H9 (cell line): ENCODE measurements at regions not wholly inside any gene's neighbourhood (a gene's known extent, or its start where the extent isn't known, plus 50 kb on each side); places are given as distances from the start of the nearest gene placed in this dataset.

Experiments used
- DNase-seq: peaks from one replicate; pipeline ENCODE4 v3.0.0-alpha.2; 2017
- H2AFZ ChIP-seq: one replicate; pipeline ENCODE4 v1.6.1; 2013; ENCODE audit warnings: mild to moderate bottlenecking, low read length, control low read depth, moderate library complexity
- H2AK5ac ChIP-seq: 2 replicates; pipeline ENCODE4 v1.6.1; 2013; ENCODE audit warnings: low read length, control low read depth, mixed read lengths; ENCODE audit not compliant: insufficient read length
- H2BK120ac ChIP-seq: one replicate; pipeline ENCODE4 v1.6.1; 2013; ENCODE audit warnings: low read depth, mild to moderate bottlenecking, low read length, control low read depth, inconsistent platforms; ENCODE audit not compliant: poor library complexity, severe bottlenecking
- H2BK12ac ChIP-seq: 2 replicates; pipeline ENCODE4 v1.6.1; 2013; ENCODE audit warnings: low read length, control low read depth, mixed read lengths, low read depth; ENCODE audit not compliant: insufficient read length
- H2BK15ac ChIP-seq: 2 replicates; pipeline ENCODE4 v1.6.1; 2013; ENCODE audit warnings: low read depth, low read length, control low read depth
- H2BK20ac ChIP-seq: one replicate; pipeline ENCODE4 v1.6.1; 2013; ENCODE audit warnings: low read depth, mild to moderate bottlenecking, low read length, control low read depth, inconsistent platforms; ENCODE audit not compliant: poor library complexity, severe bottlenecking
- H2BK5ac ChIP-seq: 2 replicates; pipeline ENCODE4 v1.6.1; 2013; ENCODE audit warnings: low read length, control low read depth, mixed read lengths; ENCODE audit not compliant: insufficient read length
- H3K14ac ChIP-seq: 2 replicates; pipeline ENCODE4 v1.6.1; 2013; ENCODE audit warnings: low read length, control low read depth; ENCODE audit not compliant: insufficient read depth
- H3K18ac ChIP-seq: 2 replicates; pipeline ENCODE4 v1.6.1; 2013; ENCODE audit warnings: low read depth, mild to moderate bottlenecking, mixed read lengths, low read length, control low read depth; ENCODE audit not compliant: insufficient read length
- H3K23ac ChIP-seq: 2 replicates; pipeline ENCODE4 v1.6.1; 2013; ENCODE audit warnings: low read length, control low read depth, mixed read lengths, low read depth; ENCODE audit not compliant: insufficient read length
- H3K23me2 ChIP-seq: 2 replicates; pipeline ENCODE4 v1.6.1; 2013; ENCODE audit warnings: low read depth, mild to moderate bottlenecking, mixed read lengths, low read length, control low read depth; ENCODE audit not compliant: insufficient read length, poor library complexity, severe bottlenecking
- H3K27ac ChIP-seq: 2 replicates; pipeline ENCODE4 v1.5.1; 2013; ENCODE audit warnings: low read length, control low read depth, mixed read lengths, low read depth; ENCODE audit not compliant: insufficient read length
- H3K27me3 ChIP-seq: 2 replicates; pipeline ENCODE4 v1.6.1; 2013; ENCODE audit warnings: low read length, control low read depth, inconsistent platforms; ENCODE audit not compliant: insufficient read depth
- H3K4ac ChIP-seq: 2 replicates; pipeline ENCODE4 v1.6.1; 2013; ENCODE audit warnings: low read depth, mild to moderate bottlenecking, control low read depth, inconsistent platforms, low read length, moderate library complexity
- H3K4me1 ChIP-seq: 2 replicates; pipeline ENCODE4 v1.6.1; 2013; ENCODE audit warnings: low read length, control low read depth, inconsistent platforms; ENCODE audit not compliant: insufficient read depth
- H3K4me2 ChIP-seq: 2 replicates; pipeline ENCODE4 v1.6.1; 2013; ENCODE audit warnings: low read length, control low read depth, mixed read lengths; ENCODE audit not compliant: insufficient read length, insufficient read depth
- H3K56ac ChIP-seq: 2 replicates; pipeline ENCODE4 v1.6.1; 2013; ENCODE audit warnings: low read depth, mild to moderate bottlenecking, mixed read lengths, low read length, control low read depth; ENCODE audit not compliant: insufficient read length
- H3K79me1 ChIP-seq: 2 replicates; pipeline ENCODE4 v1.6.1; 2013; ENCODE audit warnings: low read depth, mild to moderate bottlenecking, moderate library complexity, low read length, control low read depth, inconsistent platforms; ENCODE audit not compliant: insufficient read depth, poor library complexity, severe bottlenecking
- H3K79me2 ChIP-seq: 2 replicates; pipeline ENCODE4 v1.6.1; 2013; ENCODE audit warnings: low read length, control low read depth, inconsistent platforms; ENCODE audit not compliant: insufficient read depth
- H3K9ac ChIP-seq: 2 replicates; pipeline ENCODE4 v1.6.1; 2013; ENCODE audit warnings: low read length, control low read depth, mixed read lengths; ENCODE audit not compliant: insufficient read length; ENCODE audit errors: extremely low read depth
- H3K9me3 ChIP-seq: one replicate; pipeline ENCODE4 v1.6.1; 2013; ENCODE audit warnings: low read depth, low read length, inconsistent platforms; ENCODE audit not compliant: control insufficient read depth
- H3T11ph ChIP-seq: one replicate; pipeline ENCODE4 v1.6.1; 2013; ENCODE audit warnings: mild to moderate bottlenecking, low read length, control low read depth, inconsistent platforms
- H4K20me1 ChIP-seq: one replicate; pipeline ENCODE4 v1.6.1; 2013; ENCODE audit not compliant: control insufficient read depth, insufficient read length, insufficient read depth
- H4K5ac ChIP-seq: 2 replicates; pipeline ENCODE4 v1.6.1; 2013; ENCODE audit warnings: low read depth, mild to moderate bottlenecking, mixed read lengths, low read length, control low read depth; ENCODE audit not compliant: insufficient read length
- H4K8ac ChIP-seq: replicated peaks from 2 replicates; pipeline ENCODE4 v1.6.1; 2013; ENCODE audit warnings: low read length, control low read depth, mixed read lengths, low read depth; ENCODE audit not compliant: insufficient read length
- H4K91ac ChIP-seq: 2 replicates; pipeline ENCODE4 v1.6.1; 2013; ENCODE audit warnings: low read depth, mild to moderate bottlenecking, moderate library complexity, mixed read lengths, low read length, control low read depth; ENCODE audit not compliant: insufficient read length
- H3K27ac Mint-ChIP-seq, 3 experiments: 2 replicates in 2 of 3; 3 replicates in 1 of 3; pipeline ENCODE4 v1.8.0; 2020 to 2021; ENCODE audit warnings: mixed read lengths in 3 of 3, mild to moderate bottlenecking in 1 of 3, moderate library complexity in 1 of 3
- H3K27me3 Mint-ChIP-seq: 2 replicates; pipeline ENCODE4 v1.8.0; 2021; ENCODE audit warnings: low read depth, mild to moderate bottlenecking, moderate library complexity, mixed read lengths
- H3K36me3 Mint-ChIP-seq, 3 experiments: 2 replicates in 2 of 3; 3 replicates in 1 of 3; pipeline ENCODE4 v1.8.0; 2020 to 2021; ENCODE audit warnings: low read depth in 3 of 3, mixed read lengths in 3 of 3; ENCODE audit not compliant: insufficient read depth in 1 of 3
- H3K4me1 Mint-ChIP-seq, 2 experiments: 2 replicates each; pipeline ENCODE4 v1.8.0; 2020; ENCODE audit warnings: mixed read lengths in 2 of 2
- H3K4me3 Mint-ChIP-seq, 2 experiments: 2 replicates in 1 of 2; 3 replicates in 1 of 2; pipeline ENCODE4 v1.8.0; 2020 to 2021; ENCODE audit warnings: mild to moderate bottlenecking in 2 of 2, mixed read lengths in 2 of 2, moderate library complexity in 1 of 2
- H3K9me3 Mint-ChIP-seq, 2 experiments: 2 replicates in 1 of 2; 3 replicates in 1 of 2; pipeline ENCODE4 v1.8.0; 2020; ENCODE audit warnings: mild to moderate bottlenecking in 2 of 2, mixed read lengths in 2 of 2, moderate library complexity in 1 of 2
- CTCF ChIP-seq: fragments of 200-600 bp; sonication (generic); conservative IDR thresholded peaks from 3 replicates; pipeline ENCODE4 v1.8.0; 2021; ENCODE audit warnings: antibody characterized with exemption, mild to moderate bottlenecking
- WGBS: extraction: QIAGEN DNeasy Blood & Tissue Kit; methylation state at CpG from one replicate; pipeline ENCODE4 v1.1.7; 2013; ENCODE audit warnings: missing lambda C conversion rate, low lambda C conversion rate, mixed read lengths; ENCODE audit not compliant: insufficient read length; ENCODE audit errors: extremely low coverage; 5-methylcytosine and 5-hydroxymethylcytosine counted together

GRCh38 chr7:41758321-41758720 lies 55.4 kb upstream of the INHBA start:
- H3K4ac ChIP-seq = no peak overlapping the region
- peaks cover 7 to 13% of the 10 kb centered on the region in 2 experiments for H3K4me1 Mint-ChIP-seq

More at GRCh38 chr7:41758321-41758720, 55.4 kb upstream of the INHBA start:
- no peaks in the 10 kb centered on the region for H3K79me2 ChIP-seq
- no peak overlapping the region for H4K91ac ChIP-seq
- H2BK20ac ChIP-seq = no peak overlapping the region
- H2AK5ac ChIP-seq = no peak overlapping the region
- no peak overlapping the region for H3K14ac ChIP-seq
- no peak overlapping the region for H3K23ac ChIP-seq
- H3K27me3 ChIP-seq = no peaks in the 10 kb centered on the region
- H3K18ac ChIP-seq = no peak overlapping the region
- peaks cover 67 to 73% of the 10 kb centered on the region in 2 experiments for H3K9me3 Mint-ChIP-seq
- no peak overlapping the region for H2BK5ac ChIP-seq
- H3T11ph ChIP-seq = no peak overlapping the region
- H3K56ac ChIP-seq = no peak overlapping the region
- no peak overlapping the region for H3K9ac ChIP-seq
- H4K8ac ChIP-seq = no peak overlapping the region
- H3K4me2 ChIP-seq = no peak overlapping the region
- H4K20me1 ChIP-seq = no peaks in the 10 kb centered on the region
- peaks cover 3% of the 10 kb centered on the region; the same call in 1 of the 2 replicates for H3K4me1 ChIP-seq
- no peak for TF ChIP-seq CTCF
- no peak overlapping the region for H3K27ac Mint-ChIP-seq
- no peak overlapping the region for H2BK12ac ChIP-seq
- H3K27ac ChIP-seq = no peak overlapping the region
- H3K27me3 Mint-ChIP-seq = no peaks in the 10 kb centered on the region; the same call in none of the 2 replicates
- H2BK120ac ChIP-seq = no peak overlapping the region
- H3K4me3 Mint-ChIP-seq = no peak overlapping the region
- peaks cover 17 to 52% (median 24%) of the 10 kb centered on the region in 3 experiments for H3K36me3 Mint-ChIP-seq
- no peak overlapping the region for H4K5ac ChIP-seq
- no peaks in the 10 kb centered on the region for H3K23me2 ChIP-seq
- H2BK15ac ChIP-seq = no peak overlapping the region
- no peaks in the 10 kb centered on the region for H3K79me1 ChIP-seq
- WGBS = no CpG with 5 or more reads among the region's 3 CpGs
- no peak for DNase-seq
- H2AFZ ChIP-seq = no peak overlapping the region
- peaks cover 28% of the 10 kb centered on the region for H3K9me3 ChIP-seq
